ENCODE measurements at regions not wholly inside any gene's neighbourhood (a gene's known extent, or its start where the extent isn't known, plus 50 kb on each side); places are given as distances from the start of the nearest gene placed in this dataset.

DNA sequence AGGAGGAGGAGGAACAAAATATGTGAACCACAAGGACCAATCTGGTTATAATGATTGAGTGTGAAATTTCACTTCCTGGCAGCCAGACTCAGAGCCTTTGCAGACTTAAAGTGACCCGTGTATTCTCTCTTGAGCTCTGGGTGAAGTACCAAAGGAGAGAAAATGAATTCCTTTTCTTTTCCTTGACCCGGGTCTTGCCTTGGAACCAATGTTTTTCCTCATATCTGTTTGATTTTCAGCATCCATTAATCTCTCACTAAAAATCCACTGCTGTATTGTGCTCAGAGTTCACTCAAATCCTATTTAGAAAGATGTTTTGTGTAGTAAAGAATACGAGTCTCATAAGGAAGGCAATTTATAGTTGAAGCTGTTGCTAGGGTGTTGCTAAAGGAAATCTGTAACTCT, 78.3 kb upstream of the C1QTNF7 start:
- ATAC-seq (ENCODE audit: low FRiP score) (no peak), DNase-seq (ENCODE audit: low spot score) (no peak)
- TF ChIP-seq, protein P1, sequence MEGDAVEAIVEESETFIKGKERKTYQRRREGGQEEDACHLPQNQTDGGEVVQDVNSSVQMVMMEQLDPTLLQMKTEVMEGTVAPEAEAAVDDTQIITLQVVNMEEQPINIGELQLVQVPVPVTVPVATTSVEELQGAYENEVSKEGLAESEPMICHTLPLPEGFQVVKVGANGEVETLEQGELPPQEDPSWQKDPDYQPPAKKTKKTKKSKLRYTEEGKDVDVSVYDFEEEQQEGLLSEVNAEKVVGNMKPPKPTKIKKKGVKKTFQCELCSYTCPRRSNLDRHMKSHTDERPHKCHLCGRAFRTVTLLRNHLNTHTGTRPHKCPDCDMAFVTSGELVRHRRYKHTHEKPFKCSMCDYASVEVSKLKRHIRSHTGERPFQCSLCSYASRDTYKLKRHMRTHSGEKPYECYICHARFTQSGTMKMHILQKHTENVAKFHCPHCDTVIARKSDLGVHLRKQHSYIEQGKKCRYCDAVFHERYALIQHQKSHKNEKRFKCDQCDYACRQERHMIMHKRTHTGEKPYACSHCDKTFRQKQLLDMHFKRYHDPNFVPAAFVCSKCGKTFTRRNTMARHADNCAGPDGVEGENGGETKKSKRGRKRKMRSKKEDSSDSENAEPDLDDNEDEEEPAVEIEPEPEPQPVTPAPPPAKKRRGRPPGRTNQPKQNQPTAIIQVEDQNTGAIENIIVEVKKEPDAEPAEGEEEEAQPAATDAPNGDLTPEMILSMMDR (IDR thresholded peaks at IDR 0.05): no peak

DNA sequence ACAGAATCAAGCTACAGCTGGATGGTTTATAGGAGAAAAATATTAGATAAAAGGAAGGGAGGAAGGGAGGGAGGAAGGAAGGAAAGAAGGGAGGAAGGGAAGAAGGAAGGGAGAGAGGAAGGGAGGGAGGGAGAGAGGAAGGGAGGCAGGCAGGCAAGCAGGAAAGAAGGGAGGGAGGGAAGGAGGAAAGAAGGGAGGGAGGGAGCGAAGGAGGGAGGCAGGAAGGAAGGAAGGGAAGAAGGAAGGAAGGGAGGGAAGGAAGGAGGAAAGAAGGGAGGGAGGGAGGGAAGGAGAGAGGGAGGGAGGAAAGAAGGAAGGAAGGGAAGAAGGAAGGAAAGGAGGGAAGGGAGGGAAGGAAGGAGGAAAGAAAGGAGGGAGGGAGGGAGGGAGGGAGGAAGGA, 77.9 kb upstream of the C1QTNF7 start:
- DNase-seq (ENCODE audit: low spot score) (no peak), ATAC-seq (ENCODE audit: low FRiP score) (no peak)
- TF ChIP-seq, protein P1 (IDR thresholded peaks at IDR 0.05): no peak

DNA sequence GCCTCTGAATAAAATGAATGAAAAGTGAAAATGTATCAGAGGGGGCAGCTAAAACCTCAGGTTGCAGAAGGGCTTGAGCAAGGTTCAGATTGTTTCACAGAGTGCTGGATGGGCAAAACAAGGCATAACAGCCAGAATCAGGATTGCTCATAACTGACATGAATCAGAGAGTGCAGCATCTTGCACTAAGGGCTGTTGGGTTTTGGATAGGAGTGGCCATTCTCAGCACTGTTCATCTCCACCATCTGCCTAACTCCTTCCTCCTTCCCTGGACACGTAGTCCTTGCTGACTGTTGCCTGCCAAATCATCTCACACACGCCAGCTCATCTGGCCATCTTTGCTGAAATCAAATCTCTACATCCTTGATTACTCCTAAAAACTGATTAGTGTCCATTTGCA, 75.3 kb upstream of the C1QTNF7 start:
- TF ChIP-seq, protein P1 (IDR thresholded peaks at IDR 0.05): no peak
- DNase-seq (ENCODE audit: low spot score) (no peak), ATAC-seq (ENCODE audit: low FRiP score) (no peak)

DNA sequence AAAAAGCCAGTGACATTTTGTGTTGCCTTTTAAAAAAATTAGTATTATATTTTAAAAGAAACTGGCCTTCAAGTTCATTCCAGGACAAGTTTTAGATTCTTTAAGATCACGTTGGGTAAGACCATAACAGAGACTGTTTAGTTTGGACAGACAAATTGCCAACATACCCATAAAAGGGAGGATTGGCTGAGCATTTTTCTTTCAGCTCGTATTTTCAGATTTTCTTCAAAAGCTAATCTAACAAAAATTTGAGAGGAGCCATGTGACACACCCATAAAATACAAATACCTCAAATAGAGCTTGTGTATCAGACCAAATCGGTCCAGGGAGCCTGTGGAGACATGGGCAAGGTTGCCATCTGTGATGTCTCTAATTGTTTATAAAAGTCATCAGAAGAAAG, 74.6 kb upstream of the C1QTNF7 start:
- ATAC-seq (ENCODE audit: low FRiP score) (no peak), DNase-seq (ENCODE audit: low spot score) (no peak)
- TF ChIP-seq, protein P1 (IDR thresholded peaks at IDR 0.05): no peak

DNA sequence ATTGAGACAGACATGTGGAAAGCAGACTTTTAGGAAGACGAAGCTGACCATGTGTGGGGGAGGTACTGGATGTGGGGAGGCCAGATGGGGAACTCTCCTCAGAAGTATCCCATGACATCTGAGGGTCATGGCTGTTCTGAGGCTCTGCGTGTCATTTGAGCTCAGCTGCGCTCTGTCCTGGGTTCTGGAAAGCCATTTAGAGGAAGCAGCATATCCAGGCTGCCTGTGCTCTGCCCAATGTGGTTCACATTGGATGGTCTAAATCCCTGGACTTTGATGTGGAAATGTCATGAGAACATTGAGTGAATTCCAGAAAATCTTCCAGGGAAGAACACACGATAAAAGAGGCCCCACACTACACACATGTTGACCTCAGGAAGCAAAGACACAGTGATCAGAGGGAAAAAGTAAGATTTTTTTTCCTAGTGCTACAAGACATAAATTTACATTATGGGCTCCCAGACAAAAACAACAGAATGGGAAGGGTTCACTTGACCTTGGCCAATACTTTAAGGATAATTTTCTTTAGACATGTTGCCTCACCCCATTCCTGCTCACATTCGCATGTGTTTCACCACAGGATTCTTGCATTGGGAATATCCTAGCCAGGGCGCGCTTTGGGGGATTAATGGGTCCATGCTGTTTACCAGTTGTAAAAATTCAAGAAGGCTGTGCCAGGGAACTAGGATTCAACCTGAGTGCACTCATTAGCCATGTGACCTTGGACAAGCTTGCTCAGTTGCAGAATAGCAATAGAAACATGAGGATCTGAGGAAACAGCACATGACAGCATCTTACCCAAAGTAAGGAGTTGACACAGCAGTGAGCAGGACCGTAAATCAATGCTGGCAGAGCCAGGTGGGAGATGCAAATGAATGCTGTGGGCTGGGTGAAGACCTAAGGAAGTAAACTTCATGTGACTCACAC, 73.2 kb upstream of the C1QTNF7 start:
- ATAC-seq (ENCODE audit: low FRiP score) (no peak), DNase-seq (ENCODE audit: low spot score) (no peak)
- TF ChIP-seq, protein P1 (IDR thresholded peaks at IDR 0.05): no peak

DNA sequence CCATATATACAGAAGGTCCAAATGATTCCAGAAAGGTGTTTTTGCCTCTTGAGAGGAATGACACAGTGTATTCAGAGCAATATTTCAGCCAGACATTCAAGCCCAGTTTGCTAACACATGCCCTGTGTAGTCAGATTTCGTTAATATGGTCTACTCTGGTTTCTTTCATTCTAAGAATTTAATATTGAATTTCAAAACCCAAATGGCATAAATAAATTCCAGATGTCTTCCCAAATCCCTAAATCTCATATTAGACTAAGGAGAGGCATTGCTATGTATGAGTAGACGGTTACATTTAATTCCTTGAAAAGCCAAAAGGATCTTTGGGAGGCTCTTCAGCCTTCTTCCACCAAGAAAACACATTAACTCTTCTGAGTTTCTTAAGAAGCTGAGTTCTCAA, 66.3 kb upstream of the C1QTNF7 start:
- TF ChIP-seq, protein P1 (IDR thresholded peaks at IDR 0.05): no peak
- DNase-seq (ENCODE audit: low spot score) (no peak), ATAC-seq (ENCODE audit: low FRiP score) (no peak)

DNA sequence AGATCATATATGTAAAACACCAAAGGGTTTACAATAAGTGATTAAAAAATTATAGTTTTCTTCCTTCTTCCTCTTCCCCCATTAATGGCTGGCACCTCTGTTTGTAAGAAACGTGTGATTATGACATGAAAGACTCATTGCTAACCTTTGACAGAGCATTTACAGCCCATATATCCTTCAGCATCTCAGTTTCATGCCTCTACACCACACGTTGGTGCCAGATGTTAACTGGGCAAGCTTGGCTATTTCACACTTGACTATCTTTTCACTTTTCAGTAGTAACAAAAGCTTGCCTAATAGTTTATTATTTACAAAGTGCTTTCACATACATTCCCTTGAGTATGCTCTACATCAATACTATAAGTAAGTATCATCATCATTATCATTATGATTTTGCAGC, 65.3 kb upstream of the C1QTNF7 start:
- DNase-seq (ENCODE audit: low spot score) (no peak), ATAC-seq (ENCODE audit: low FRiP score) (no peak)
- TF ChIP-seq, protein P1 (IDR thresholded peaks at IDR 0.05): no peak
